Urinary bladder (tissue), 3 donors: ENCODE measurements at regions not wholly inside any gene's neighbourhood (a gene's known extent, or its start where the extent isn't known, plus 50 kb on each side); places are given as distances from the start of the nearest gene placed in this dataset.

Experiments
- DNase-seq: peaks from one replicate; pipeline ENCODE4 v3.0.0-alpha.2; 2015; ENCODE audit errors: extremely low spot score
- H3K27ac ChIP-seq: one replicate; pipeline ENCODE4 v1.5.1; 2013; ENCODE audit warnings: low read depth, mild to moderate bottlenecking, moderate library complexity
- H3K36me3 ChIP-seq: one replicate; pipeline ENCODE4 v1.6.1; 2013; ENCODE audit warnings: mild to moderate bottlenecking, moderate library complexity; ENCODE audit not compliant: insufficient read depth
- H3K4me1 ChIP-seq: one replicate; pipeline ENCODE4 v1.6.1; 2013; ENCODE audit warnings: mild to moderate bottlenecking, moderate library complexity; ENCODE audit not compliant: insufficient read depth
- H3K4me3 ChIP-seq: one replicate; pipeline ENCODE4 v1.5.1; 2013; ENCODE audit warnings: low read depth, low read length
- WGBS: extraction: QIAGEN DNeasy Blood & Tissue Kit; methylation state at CpG from one replicate; pipeline ENCODE4 v1.1.7; 2013; 5-methylcytosine and 5-hydroxymethylcytosine counted together
- donor health status: healthy with polysubstance abuse.
- donor health status: healthy.

DNA sequence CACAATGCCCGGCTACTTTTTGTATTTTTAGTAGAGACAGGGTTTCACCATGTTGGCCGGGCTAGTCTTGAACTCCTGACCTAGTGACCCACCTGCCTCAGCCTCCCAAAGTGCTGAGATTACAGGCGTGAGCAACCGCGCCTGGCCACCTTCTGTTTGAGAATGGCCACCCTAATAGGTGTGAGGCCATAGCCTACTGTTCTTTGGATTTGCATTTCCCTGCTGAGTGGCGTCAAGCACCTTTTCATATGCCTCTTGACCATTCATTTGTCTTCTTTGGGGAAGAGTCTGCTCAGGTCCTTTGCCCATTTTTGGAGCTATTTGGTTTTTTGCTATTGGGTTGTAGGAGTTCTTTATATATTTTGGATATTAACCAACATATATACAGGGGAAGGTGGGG is 276.7 kb downstream of the PARN start:
- no peak for DNase-seq
- H3K36me3 ChIP-seq: no peaks in the 10 kb centered on the region
- H3K4me3 ChIP-seq: no peak overlapping the region
- 83% methylated on average over 6 of the region's 6 CpGs for WGBS
- no peak overlapping the region for H3K27ac ChIP-seq
- H3K4me1 ChIP-seq: no peaks in the 10 kb centered on the region

DNA sequence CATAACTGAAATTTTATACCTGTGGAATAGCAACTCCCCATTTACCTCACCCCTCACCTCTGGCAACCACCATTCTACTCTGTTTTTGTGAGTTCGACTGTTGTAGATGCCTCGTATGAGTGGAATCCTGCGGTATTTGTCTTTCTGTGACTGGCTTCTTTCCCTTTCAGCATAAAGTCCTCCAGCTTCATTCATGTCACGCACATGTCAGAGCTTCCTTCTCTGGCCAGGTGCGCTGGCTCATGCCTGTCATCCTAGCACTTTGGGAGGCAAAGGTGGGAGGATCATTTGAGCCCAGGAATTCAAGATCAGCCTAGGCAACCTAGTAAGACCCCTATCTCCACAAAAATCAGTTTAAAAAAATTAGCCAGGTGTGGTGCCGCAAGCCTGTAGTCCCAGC is 278.4 kb downstream of the PARN start:
- Histone ChIP-seq H3K4me3 (no peak overlapping the region), H3K27ac (no peak overlapping the region), H3K4me1 (no peaks in the 10 kb centered on the region), H3K36me3 (no peaks in the 10 kb centered on the region)
- DNase-seq: no peak
- WGBS: 88% methylated on average over 6 of the region's 6 CpGs

DNA sequence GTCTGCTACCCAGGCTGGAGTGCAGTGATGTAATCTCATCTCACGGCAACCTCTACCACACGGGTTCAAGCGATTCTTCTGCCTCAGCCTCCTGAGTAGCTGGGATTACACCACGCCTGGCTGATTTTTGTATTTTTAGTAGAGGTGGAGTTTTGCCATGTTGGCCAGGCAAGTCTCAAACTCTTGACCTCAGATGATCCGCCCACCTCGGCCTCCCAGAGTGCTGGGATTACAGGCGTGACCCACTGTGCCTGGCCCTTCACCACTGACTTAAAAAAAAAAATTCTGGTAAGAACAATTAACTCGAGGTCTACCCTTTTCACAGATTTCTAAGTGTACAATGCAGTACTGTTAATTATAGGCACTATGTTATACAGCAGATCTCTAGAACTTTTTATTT is 279.4 kb downstream of the PARN start:
- Histone ChIP-seq H3K27ac (no peak overlapping the region), H3K4me3 (no peak overlapping the region), H3K4me1 (no peaks in the 10 kb centered on the region), H3K36me3 (no peaks in the 10 kb centered on the region)
- 68% methylated on average over 8 of the region's 8 CpGs for WGBS
- DNase-seq: no peak

DNA sequence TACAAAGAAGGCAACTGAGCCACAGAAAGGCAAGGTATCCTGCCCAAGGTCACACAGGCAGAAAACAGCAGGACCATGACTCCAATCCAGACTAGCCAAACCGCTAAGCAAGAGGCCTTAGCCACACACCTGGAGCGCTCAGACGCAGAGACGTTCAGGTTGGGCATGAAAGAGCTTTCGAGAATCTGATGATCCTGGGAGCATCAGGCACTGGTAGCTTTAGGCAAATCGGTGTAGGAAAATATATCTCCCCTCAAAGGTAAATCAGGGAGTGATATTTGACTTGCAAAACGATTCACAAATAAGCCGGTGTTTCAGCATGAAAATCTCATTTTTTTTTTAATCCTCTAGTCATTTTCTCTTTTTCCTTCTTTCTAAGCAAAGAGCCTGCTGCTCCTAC is 279.0 kb downstream of the MRTFB start:
- H3K4me1 ChIP-seq: no peaks in the 10 kb centered on the region
- 84% methylated on average over 8 of the region's 8 CpGs for WGBS
- no peak overlapping the region for H3K4me3 ChIP-seq
- no peak for DNase-seq
- H3K27ac ChIP-seq: no peak overlapping the region
- no peaks in the 10 kb centered on the region for H3K36me3 ChIP-seq

DNA sequence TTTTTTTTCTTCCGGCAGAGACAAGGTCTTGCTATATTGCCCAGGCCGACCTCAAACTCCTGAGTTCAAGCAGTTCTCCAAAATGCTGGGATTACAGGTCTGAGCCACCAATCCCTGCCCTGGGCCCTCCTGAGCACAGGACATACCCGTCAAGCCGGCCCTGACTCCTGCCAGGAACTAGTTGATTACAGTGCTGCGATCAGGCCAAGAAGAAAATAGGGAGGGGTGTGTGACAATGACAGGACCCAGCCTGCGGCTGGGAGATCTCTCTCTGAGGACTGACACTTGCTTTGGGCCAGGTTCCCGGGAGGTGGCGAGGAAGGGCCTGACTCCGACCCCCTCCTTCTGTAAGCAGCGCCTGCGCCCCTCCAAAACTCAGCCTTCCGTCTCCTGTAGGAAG is 276.6 kb downstream of the MRTFB start:
- no peaks in the 10 kb centered on the region for H3K36me3 ChIP-seq
- no peaks in the 10 kb centered on the region for H3K4me1 ChIP-seq
- no peak overlapping the region for H3K4me3 ChIP-seq
- no peak overlapping the region for H3K27ac ChIP-seq
- 38% methylated on average over 12 of the region's 12 CpGs for whole genome bisulfite sequencing
- no peak for DNase-seq

DNA sequence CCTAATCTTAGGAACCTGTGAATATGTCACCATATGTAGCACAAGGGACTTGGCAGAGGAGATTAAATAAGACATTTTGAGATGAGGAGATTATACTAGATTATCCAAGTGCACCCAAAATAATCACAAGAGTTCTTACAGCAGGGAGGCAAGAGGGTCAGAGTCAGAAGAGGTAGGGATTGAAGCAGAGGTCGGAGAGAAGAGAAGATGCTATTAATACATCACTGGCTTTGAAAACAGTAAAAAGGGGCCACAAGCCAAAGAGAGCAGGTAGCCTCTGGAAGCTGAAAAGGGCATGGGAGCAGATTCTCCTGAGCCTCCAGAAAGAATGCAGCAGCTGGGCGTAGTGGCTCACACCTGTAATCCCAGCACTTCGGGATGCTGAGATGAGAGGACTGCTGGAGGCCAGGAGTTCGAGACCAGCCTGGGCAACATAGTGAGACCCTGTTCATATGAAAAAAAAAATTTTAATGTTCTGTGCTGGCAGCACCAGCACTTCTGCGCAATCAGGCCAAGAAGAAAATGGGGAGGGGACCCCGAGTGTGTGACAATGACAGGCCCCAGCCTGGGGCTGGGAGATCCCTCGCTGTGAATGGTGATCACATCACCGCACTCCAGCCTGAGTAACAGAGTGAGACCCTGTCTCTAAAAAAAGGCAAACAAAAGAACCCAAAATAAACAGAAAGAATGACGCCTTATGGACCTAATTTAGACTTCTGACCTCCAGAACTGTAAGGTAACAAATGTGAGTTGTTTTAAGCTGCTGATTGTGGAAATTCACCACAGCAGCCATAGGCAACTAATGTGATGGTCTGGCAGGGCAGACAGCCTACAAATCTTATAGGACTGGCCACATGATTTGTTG is 275.4 kb downstream of the MRTFB start:
- no peaks in the 10 kb centered on the region for H3K4me1 ChIP-seq
- 97% methylated on average over 9 of the region's 9 CpGs for WGBS
- H3K36me3 ChIP-seq: no peaks in the 10 kb centered on the region
- DNase-seq: no peak
- no peak overlapping the region for H3K4me3 ChIP-seq
- no peak overlapping the region for H3K27ac ChIP-seq

DNA sequence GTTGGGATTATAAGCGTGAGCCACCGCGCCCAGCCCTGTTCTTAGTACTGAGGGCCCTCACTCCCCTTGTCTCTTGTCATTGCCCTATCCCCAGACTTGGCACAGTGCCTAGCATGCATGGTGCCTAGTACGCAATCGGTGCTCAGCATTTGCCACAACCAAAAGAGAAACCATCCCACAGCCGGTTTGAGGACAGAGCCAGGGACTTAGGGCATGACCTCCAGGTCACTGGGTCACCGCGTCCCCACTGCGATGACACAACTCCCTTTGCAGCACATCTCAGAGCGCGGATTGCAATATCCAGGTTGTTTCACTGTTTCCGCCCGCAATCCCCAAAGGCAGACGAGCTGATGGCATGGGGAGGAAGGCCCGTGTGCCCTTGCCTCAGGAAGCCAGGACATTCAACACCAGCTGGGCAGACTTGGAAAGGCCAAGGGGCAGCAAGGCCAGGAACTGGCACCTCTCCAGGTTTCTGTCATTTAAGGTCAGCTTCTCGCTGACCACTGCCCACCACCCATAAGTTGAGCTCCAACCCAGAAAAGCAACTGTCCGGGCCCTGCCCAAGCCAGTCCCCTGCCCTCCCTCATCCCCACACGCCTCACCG is 274.5 kb downstream of the MRTFB start:
- Histone ChIP-seq H3K27ac (no peak overlapping the region), H3K4me3 (no peak overlapping the region), H3K4me1 (no peaks in the 10 kb centered on the region), H3K36me3 (no peaks in the 10 kb centered on the region)
- WGBS: 90% methylated on average over 19 of the region's 19 CpGs
- no peak for DNase-seq

DNA sequence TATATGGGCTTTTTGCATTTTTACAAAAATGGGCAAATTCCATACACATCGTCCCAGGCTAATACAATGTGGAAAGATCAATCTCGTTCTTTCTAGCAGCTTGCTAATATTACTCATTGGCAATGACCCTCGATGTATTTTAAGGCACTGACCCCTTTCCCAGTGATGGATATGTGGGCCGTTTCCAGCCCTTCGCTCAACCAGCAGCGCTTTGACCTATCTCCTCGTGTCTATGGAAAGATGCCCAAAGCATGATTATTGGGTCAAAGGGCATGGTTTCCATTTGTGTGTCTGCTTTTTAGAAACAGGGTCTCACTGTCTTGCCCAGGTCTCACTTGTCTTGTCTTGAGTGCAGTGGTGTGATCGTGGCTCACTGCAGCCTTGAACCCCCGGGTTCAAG is 273.8 kb downstream of the MRTFB start:
- Histone ChIP-seq H3K27ac (no peak overlapping the region), H3K4me1 (no peaks in the 10 kb centered on the region), H3K4me3 (no peak overlapping the region), H3K36me3 (no peaks in the 10 kb centered on the region)
- WGBS: 83% methylated on average over 9 of the region's 9 CpGs
- DNase-seq: no peak

DNA sequence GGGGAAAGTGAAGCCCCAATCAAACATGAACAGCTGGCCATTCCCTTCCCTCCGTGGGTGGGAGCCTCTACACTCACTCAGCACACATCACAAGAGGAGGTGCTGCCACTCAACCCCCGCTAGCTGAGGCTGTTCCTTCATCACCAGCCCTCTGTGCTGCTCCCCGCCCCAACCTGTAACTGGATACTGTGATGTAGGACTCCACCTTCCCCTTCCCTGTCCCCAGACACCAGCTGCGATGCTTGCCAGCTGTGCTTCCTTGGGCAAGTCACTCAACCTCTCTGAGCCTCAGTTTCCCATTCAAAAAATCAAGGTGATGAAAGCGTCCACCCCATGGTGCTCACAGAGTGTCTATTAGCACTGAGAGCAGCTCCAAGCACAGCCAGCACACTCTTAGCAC is 273.2 kb downstream of the MRTFB start:
- Histone ChIP-seq H3K27ac (no peak overlapping the region), H3K36me3 (no peaks in the 10 kb centered on the region), H3K4me1 (no peaks in the 10 kb centered on the region), H3K4me3 (no peak overlapping the region)
- DNase-seq: no peak
- 61% methylated on average over 5 of the region's 5 CpGs for WGBS

DNA sequence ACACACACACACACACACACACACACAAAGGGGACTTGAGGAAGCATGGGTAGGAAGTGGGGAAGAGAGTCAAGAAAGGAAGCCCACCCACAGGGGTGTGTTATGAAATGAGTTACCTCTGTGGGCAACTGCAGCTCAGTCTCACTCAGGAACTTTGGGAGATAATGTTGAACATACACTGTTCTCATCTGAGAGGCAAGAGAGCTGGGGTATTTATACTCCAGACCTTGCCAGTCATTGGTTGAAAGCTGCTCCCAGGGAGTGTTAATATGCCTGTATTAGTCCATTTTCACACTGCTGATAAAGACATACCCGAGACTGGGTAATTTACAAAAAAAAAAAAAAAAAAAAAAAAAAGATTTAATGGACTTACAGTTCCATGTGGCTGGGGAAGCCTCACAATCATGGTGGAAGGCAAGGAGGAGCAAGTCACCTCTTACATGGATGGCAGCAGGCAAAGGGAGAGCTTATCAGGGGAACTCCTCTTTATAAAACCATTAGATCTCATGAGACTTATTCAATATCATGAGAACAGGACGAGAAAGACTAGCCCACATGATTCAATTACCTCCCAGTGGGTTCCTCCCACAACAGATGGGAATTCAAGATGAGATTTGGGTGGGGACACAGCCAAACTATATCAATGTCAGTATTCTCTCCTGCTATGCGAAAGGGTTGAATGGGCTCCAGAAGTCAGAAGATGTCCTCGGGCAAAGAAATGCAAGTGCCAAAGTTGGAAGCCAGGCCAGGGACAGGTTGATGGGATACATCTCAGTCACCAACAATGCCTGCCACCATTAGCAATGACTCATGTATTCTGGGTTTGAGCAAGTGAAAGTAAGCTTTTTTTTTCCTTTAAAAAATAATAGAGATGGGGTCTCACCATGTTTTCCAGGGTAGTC is 270.5 kb downstream of the MRTFB start:
- WGBS: 88% methylated on average over 4 of the region's 4 CpGs
- no peak for DNase-seq

DNA sequence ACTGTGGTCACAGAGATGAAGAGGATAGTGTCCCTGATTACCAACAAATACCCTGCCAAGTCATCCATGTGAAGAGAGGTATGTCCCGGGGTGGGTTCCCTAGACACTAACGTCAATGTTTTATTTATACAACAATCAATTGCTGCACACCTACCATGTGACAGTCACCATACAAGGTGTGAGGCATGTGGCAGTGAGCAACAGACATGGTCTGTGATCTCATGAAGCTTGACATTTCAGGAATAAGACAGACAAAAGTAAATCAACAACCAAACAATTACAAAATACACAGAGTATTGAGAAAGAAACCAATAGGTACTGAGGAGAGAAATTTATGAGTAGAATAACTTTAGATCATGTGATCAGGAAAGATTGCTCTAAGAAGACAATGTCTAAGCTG is 268.6 kb downstream of the MRTFB start:
- Histone ChIP-seq H3K4me3 (no peak overlapping the region), H3K36me3 (no peaks in the 10 kb centered on the region), H3K4me1 (no peaks in the 10 kb centered on the region), H3K27ac (no peak overlapping the region)
- DNase-seq: no peak
- WGBS: 87% methylated on average over 2 of the region's 2 CpGs

More for the DNA sequence above, 270.5 kb downstream of the MRTFB start:
- Histone ChIP-seq H3K4me3 (no peak overlapping the region), H3K27ac (no peak overlapping the region), H3K4me1 (no peaks in the 10 kb centered on the region), H3K36me3 (no peaks in the 10 kb centered on the region)

DNA sequence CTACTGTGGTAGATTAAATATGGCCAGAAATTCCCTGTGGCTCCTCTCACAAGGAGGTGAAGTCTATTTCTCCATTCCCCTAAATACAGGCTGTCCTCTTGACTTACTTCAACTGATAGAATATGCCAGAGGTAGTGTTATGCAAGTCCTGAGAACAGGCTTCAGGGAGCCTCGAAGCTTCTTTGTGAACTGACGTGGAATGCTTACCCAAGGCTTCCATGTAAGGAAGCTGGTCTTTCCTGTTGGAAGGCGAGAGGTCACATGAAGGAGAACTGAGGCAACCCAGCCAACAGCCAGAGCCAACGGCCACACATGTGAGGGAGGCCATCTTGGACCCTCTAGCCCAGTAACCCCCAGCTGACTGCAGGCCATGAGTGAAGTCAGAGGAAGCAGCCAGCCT is 267.9 kb downstream of the MRTFB start:
- no peak for DNase-seq
- 83% methylated on average over 4 of the region's 4 CpGs for WGBS

DNA sequence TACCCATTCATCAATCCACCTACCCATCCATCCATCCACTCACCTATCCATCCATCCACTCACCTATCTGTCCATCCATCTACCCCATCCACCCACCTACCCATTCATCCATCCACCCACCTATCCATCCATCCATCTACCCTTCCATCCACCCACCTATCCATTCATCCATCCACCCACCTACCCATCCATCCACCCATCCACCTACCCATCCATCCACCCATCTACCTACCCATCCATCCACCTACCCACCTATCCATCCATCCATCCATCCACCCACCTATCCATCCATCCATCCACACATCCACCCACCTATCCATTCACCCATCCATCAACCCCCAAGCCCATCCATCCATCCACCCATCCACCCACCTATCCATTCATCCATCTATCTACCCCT is 267.1 kb downstream of the MRTFB start:
- Histone ChIP-seq H3K4me1 (no peaks in the 10 kb centered on the region), H3K36me3 (no peaks in the 10 kb centered on the region), H3K4me3 (no peak overlapping the region), H3K27ac (no peak overlapping the region)
- no peak for DNase-seq

More for the DNA sequence above, 267.9 kb downstream of the MRTFB start:
- H3K4me1 ChIP-seq: no peaks in the 10 kb centered on the region
- H3K4me3 ChIP-seq: no peak overlapping the region
- H3K36me3 ChIP-seq: no peaks in the 10 kb centered on the region
- H3K27ac ChIP-seq: no peak overlapping the region
